Thoracic aorta (tissue), 2 donors: ENCODE measurements at regions not wholly inside any gene's neighbourhood (a gene's known extent, or its start where the extent isn't known, plus 50 kb on each side); places are given as distances from the start of the nearest gene placed in this dataset.

Experiments used
- ATAC-seq: fragments of 150-250 bp; one replicate; pipeline ENCODE4 v1.8.0; 2017; ENCODE audit warnings: low read depth; ENCODE audit not compliant: insufficient number of reproducible peaks, low FRiP score
- DNase-seq: peaks from one replicate; pipeline ENCODE4 v3.0.0-alpha.2; 2020; ENCODE audit warnings: low spot score
- H3K27ac ChIP-seq, 2 donors: fragments of 200-600 bp; sonication (generic); 1 replicate in 1 of 2; 2 replicates in 1 of 2; pipeline ENCODE4 v1.5.1; 2016; ENCODE audit warnings: mild to moderate bottlenecking in 2 of 2, moderate library complexity in 2 of 2
- H3K27me3 ChIP-seq: fragments of 200-600 bp; sonication (generic); replicated peaks from 2 replicates; pipeline ENCODE4 v1.6.0; 2016; ENCODE audit warnings: mild to moderate bottlenecking; ENCODE audit not compliant: insufficient read depth
- H3K36me3 ChIP-seq: fragments of 200-600 bp; sonication (generic); one replicate; pipeline ENCODE4 v1.5.1; 2016
- H3K4me1 ChIP-seq, 2 donors: fragments of 200-600 bp; sonication (generic); 1 replicate in 1 of 2; 2 replicates in 1 of 2; pipeline versions ENCODE4 v1.5.1 to v1.6.0; 2016; ENCODE audit warnings: low read depth in 2 of 2, mild to moderate bottlenecking in 1 of 2; ENCODE audit not compliant: control insufficient read depth in 1 of 2
- H3K4me3 ChIP-seq: fragments of 200-600 bp; sonication (generic); 2 replicates; pipeline ENCODE4 v1.5.1; 2016; ENCODE audit warnings: mild to moderate bottlenecking
- H3K9me3 ChIP-seq: fragments of 200-600 bp; sonication (generic); 2 replicates; pipeline ENCODE4 v1.5.1; 2016
- TF ChIP-seq, protein P1 (sequence below): fragments of 200-600 bp; sonication (generic); IDR thresholded peaks from one replicate; pipeline ENCODE4 v1.5.1; 2019; ENCODE audit warnings: antibody characterized with exemption

- no peaks in the 10 kb centered on the region for H3K27me3 ChIP-seq
- TF ChIP-seq, protein P1, sequence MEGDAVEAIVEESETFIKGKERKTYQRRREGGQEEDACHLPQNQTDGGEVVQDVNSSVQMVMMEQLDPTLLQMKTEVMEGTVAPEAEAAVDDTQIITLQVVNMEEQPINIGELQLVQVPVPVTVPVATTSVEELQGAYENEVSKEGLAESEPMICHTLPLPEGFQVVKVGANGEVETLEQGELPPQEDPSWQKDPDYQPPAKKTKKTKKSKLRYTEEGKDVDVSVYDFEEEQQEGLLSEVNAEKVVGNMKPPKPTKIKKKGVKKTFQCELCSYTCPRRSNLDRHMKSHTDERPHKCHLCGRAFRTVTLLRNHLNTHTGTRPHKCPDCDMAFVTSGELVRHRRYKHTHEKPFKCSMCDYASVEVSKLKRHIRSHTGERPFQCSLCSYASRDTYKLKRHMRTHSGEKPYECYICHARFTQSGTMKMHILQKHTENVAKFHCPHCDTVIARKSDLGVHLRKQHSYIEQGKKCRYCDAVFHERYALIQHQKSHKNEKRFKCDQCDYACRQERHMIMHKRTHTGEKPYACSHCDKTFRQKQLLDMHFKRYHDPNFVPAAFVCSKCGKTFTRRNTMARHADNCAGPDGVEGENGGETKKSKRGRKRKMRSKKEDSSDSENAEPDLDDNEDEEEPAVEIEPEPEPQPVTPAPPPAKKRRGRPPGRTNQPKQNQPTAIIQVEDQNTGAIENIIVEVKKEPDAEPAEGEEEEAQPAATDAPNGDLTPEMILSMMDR, result no peak
- no peaks in the 10 kb centered on the region for H3K36me3 ChIP-seq
- H3K9me3 ChIP-seq, result no peaks in the 10 kb centered on the region
- ATAC-seq (no peak), DNase-seq (no peak)
- H3K27ac ChIP-seq, result no peak overlapping the region
- no peaks in the 10 kb centered on the region for H3K4me1 ChIP-seq
- H3K4me3 ChIP-seq, result no peak overlapping the region
Observed at GRCh38 chrX:5774446-5774845, 454.2 kb downstream of the NLGN4X start.

DNA sequence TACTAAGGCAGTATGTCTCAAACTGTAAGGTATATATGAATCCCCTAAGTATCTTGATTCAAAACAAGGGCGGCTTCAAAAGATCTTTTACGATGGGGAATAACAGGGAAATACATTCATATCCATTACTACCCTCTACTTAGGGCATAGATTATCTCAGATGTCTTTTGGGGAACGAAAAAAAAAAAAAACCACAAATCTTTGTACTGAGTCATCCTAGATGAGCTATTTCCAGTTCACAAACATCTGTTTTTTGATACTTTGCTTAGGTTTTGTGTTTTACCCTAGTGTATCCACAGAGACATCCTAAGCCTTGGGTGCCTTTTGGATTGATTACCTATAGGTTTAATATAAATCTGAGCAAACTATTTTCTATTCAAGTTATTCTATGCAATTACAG, 457.2 kb downstream of the NLGN4X start:
- Histone ChIP-seq H3K27ac (no peak overlapping the region), H3K9me3 (no peaks in the 10 kb centered on the region), H3K36me3 (no peaks in the 10 kb centered on the region), H3K27me3 (no peaks in the 10 kb centered on the region), H3K4me3 (no peak overlapping the region), H3K4me1 (no peaks in the 10 kb centered on the region)
- ATAC-seq (no peak), DNase-seq (no peak)
- TF ChIP-seq, protein P1, result no peak

- Histone ChIP-seq H3K4me1 (no peaks in the 10 kb centered on the region), H3K27ac (no peak overlapping the region), H3K9me3 (no peaks in the 10 kb centered on the region), H3K4me3 (no peak overlapping the region), H3K36me3 (no peaks in the 10 kb centered on the region), H3K27me3 (no peaks in the 10 kb centered on the region)
- TF ChIP-seq, protein P1, result no peak
- no peak for ATAC-seq
- no peak for DNase-seq
Observed at GRCh38 chrX:5756616-5757015, 472.1 kb downstream of the NLGN4X start.

DNA sequence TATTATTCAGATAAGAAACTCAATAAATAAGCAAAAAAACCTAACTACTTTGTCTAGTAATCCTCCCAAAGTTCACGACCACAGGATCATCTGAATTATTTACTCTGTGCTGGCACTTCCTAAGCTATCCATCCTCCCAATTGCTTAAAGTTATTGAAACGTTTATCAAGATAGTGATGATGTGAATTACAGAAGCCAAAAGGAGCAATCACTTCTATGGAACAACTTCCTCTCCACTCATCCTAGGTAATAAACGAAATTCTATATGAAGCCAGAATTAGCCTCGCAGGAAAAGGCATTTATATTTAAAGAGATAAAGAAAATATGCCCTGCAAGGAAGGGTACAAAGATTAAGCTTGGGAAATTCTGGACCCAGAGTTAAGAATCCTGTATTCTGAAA, 475.4 kb downstream of the NLGN4X start:
- no peaks in the 10 kb centered on the region for H3K4me1 ChIP-seq
- DNase-seq (no peak), ATAC-seq (no peak)
- H3K4me3 ChIP-seq, result no peak overlapping the region
- TF ChIP-seq, protein P1, result no peak
- no peaks in the 10 kb centered on the region for H3K36me3 ChIP-seq
- no peaks in the 10 kb centered on the region for H3K27me3 ChIP-seq
- no peak overlapping the region for H3K27ac ChIP-seq
- H3K9me3 ChIP-seq, result no peaks in the 10 kb centered on the region

GRCh38 chrX:5752831-5753230, 475.8 kb downstream of the NLGN4X start:
- Histone ChIP-seq H3K36me3 (no peaks in the 10 kb centered on the region), H3K27me3 (no peaks in the 10 kb centered on the region), H3K27ac (no peak overlapping the region), H3K4me1 (no peaks in the 10 kb centered on the region), H3K4me3 (no peak overlapping the region), H3K9me3 (no peaks in the 10 kb centered on the region)
- TF ChIP-seq, protein P1, result no peak
- DNase-seq (no peak), ATAC-seq (no peak)
